Activated CD4-positive, alpha-beta T cell treated with anti-CD3 and anti-CD28 coated beads, Interleukin-2, amount 50 U/mL, for 16 hours (primary cell): ENCODE measurements at regions not wholly inside any gene's neighbourhood (a gene's known extent, or its start where the extent isn't known, plus 50 kb on each side); places are given as distances from the start of the nearest gene placed in this dataset.

Experiments
- DNase-seq: peaks from one replicate; pipeline ENCODE4 v3.0.0-alpha.2; 2020

- no peak for DNase-seq
Observed at GRCh38 chr12:24721191-24721590, 227.7 kb downstream of the BCAT1 start.

- DNase-seq = peak; percentile 88
Observed at GRCh38 chr12:24719293-24719721, 229.6 kb downstream of the BCAT1 start.

- no peak for DNase-seq
Observed at GRCh38 chr12:24718617-24719016, 230.3 kb downstream of the BCAT1 start.

- DNase-seq = no peak
Observed at GRCh38 chr12:24714237-24714636, 234.7 kb downstream of the BCAT1 start.

GRCh38 chr12:24711056-24712008 is 237.6 kb downstream of the BCAT1 start:
- DNase-seq = no peak

GRCh38 chr12:24709216-24709615 is 239.7 kb downstream of the BCAT1 start:
- peak; percentile 70 for DNase-seq

DNA sequence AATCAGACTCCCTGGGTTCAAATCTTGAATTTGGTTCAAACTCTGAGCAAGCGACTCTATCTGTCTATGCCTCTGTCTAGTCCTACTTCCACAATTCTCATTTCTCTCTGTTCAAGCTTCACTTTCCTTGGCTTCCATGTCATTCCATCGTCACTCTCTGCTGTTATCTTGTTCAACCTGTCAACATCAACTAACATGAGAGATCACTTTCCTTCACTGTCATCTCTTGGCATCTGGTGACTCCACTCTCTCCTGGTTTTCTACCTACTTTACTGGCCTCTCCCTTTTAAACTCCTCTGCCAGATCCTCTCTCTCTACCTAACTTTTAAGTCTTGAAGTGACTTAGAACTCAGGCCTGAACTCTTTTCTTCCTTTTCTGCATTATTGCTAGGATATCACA is 240.2 kb downstream of the BCAT1 start:
- no peak for DNase-seq

DNA sequence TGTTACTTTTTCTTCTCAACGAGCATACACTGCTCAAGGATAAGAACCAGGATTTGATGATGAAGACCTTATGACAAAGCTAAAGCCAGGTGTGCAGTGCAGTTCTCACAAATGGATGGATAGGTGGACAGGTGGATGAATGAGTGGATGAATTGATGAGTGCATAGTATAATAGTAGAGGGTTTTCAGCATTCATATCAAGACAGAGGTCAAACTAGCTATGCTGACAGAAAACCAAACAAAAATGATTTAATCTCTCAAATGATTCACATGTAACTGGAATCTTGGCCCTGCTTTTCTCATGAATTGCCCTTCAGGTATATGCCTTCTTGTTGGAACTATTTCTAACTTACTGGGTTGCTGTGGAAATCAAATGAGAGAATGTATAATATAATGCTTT is 240.9 kb downstream of the BCAT1 start:
- peak; percentile 67 for DNase-seq

DNA sequence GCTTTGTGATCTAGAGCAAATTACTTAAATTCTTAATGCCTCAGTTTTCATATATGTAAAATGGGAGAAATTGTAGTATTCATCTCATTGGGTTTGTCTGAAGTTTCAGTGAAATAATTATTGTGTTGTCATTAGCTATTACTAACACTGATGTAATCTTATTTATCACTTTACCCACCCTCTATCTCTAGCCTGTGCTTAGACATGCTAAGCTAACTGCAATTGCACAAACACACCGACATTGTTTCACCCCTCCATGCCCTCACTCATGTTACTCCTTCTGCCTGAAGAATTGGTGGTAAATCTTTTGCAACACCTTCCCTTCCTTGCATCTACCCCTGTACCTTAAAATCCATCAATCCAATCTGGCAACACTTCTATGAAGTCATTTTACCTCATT is 241.6 kb downstream of the BCAT1 start:
- no peak for DNase-seq

- peak; percentile 54 for DNase-seq
Observed at GRCh38 chr12:24705741-24706358, 243.1 kb downstream of the BCAT1 start.

DNA sequence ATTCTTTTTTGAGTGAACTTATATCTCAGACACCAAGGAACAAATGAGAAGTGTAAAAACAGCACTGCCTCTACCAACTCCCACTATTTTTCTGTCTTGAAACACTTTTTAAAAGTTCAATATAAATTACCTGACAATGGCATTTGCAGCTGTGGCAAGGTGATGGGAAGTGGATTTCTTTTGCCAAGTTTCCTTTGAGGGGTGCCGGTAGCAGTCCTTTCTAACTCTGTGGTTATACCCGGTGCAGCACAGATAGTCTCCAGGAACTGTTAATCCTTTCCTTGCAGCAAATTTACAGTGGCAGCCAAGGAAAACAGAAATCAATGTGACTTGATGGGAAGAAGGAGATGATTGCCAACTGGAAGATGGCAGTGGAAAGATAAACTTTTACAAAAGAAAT is 243.7 kb downstream of the BCAT1 start:
- no peak for DNase-seq

GRCh38 chr12:24701343-24701742 is 247.6 kb downstream of the BCAT1 start:
- DNase-seq = no peak

- DNase-seq = no peak
Observed at GRCh38 chr12:24698972-24699371, 249.9 kb downstream of the BCAT1 start.

- no peak for DNase-seq
Observed at GRCh38 chr12:24697769-24698168, 251.1 kb downstream of the BCAT1 start.

DNA sequence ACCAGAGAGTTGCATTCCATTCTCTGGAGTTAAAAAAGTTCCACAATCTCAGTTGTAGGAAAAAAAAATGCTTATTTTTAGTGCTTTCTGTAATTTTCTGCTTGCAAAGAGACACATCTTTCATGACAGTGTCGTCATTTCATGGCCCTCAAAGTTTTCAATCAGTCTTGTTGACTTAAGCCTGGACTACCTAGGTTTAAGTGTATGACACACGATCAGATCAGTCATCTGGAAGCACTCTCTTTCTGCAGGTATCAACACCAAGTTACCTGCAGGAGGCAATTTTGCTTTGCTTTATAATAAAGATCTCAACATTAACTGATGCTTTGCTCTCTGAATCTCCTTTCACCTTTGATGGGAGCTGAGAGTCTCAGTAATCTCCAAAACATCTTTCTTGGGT is 251.6 kb downstream of the BCAT1 start:
- no peak for DNase-seq

- no peak for DNase-seq
Observed at GRCh38 chr12:24696800-24697199, 252.1 kb downstream of the BCAT1 start.

- DNase-seq = no peak
Observed at GRCh38 chr12:24695657-24696329, 253.1 kb downstream of the BCAT1 start.

DNA sequence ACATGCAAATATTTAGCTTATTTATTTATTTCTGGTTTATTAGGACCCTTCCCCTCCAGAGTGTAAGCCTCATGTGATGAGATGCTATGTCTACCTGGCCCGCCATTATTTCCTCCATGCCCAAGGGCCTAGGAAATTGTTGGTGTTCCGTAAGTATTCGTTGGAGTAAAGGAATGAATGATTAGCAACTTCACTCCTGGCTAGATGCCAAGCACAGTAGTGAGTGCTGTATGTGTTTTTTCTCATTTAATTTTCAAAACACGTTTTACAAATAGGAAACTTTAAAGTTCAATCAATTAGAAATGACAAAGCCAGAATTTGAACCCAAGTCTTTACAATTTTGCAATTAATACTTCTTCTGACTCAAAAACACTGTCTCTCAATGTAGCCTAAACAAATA is 253.8 kb downstream of the BCAT1 start:
- DNase-seq = no peak

DNA sequence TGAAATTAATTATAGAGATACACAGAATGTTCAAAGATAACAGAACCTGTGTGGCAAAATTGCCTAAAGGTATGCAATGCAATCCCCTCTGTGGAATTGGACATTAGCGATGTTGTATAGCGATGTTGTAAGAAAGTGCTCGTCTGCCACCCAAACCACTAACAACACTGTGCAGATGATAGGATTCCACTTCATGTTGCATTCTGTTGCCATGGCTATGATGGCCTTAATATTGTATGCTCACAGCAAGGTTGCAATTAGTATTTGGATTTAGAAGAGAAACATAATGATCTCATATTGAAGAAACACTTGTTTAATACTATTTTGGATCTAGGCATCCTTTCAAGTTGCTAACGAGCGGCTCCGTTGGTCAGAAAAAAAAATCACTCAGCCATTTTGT is 260.3 kb downstream of the BCAT1 start:
- no peak for DNase-seq

DNA sequence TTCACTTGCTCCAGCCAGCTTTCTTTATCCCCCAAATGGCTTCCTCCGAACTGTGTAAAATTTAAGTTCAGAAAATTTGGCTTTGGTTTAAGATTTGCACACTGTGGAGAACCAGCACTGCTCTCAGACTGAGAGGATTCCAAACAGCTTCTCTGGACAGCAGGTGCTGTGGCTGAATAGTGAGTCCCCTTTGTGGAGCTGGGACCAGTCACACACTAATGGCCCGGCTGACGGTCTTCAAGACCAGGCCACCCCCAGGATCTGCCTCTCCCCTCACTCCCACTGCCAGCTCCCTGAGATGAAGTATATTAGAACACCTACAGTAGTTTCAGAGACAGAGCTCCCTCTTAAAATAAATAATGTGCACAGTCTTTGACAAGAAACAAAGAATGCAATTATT is 267.3 kb downstream of the BCAT1 start:
- DNase-seq = no peak

DNA sequence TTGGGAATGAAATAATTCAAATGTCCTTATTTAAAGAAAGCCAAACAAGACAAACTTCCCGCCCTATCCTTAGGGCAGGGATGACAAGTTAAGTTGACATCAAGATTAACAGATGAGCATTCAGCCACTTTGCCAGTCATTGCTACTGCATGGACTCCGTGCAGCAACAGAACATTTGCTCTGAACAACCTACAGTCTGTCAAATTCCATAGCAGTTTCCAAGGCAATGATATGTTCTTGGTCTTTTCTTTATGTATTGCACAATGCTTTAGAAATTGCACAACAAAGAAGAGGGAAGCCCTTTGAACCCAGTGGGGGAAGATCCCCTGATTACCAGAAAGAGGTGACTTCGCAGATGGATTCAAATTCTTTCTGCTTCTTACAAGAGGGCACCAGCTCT is 269.8 kb downstream of the BCAT1 start:
- DNase-seq = no peak

DNA sequence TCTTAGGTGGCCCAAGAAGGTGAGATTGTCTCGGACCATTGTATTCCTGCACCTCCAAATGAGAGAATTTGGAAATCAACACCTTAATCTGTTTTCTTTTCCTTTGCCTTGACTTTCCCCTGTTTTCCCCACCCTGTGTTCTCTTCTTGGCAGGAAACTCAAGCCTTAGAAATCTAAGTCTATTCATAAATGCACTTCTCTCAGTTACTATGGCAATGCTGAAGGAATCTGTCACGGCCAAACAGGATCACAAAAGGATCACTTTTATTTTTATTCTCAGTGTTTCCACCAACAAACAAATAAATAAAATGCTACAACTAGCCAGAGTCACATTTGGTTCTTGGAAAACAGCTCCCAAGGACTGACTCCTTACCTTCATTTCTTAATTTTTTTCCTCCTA is 270.5 kb downstream of the BCAT1 start:
- no peak for DNase-seq

DNA sequence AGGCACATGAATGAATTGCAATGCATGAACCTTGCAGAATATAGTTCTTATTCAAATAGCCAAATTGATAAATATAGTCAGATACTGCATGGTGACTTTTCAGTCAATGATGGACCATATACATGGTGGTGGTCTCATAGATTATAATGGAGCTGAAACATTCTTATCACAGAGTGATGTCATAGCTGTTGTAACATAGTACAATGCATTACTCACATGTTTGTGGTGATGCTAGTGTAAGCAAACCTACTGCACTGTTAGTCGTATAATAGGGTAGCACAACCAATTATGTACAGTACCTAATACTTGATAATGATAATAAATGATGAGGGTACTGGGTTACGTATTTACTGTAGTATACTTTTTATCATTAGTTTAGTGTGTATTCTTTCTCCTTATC is 280.3 kb downstream of the BCAT1 start:
- no peak for DNase-seq
